ENCODE measurements at regions not wholly inside any gene's neighbourhood (a gene's known extent, or its start where the extent isn't known, plus 50 kb on each side); places are given as distances from the start of the nearest gene placed in this dataset.

- no peak for ATAC-seq
- TF ChIP-seq CTCF (IDR thresholded peaks at IDR 0.05) = no peak
- intact Hi-C loops (cut with DNase I) = no loop called here
Observed at GRCh38 chr12:131565267-131566015, 145.4 kb upstream of the SFSWAP start.

GRCh38 chr12:131568336-131568735 lies 142.6 kb upstream of the SFSWAP start:
- ATAC-seq = no peak
- Histone ChIP-seq H3K27me3 (peaks cover 3 to 87% of the 10 kb centered on the region in 2 donors), H3K4me3 (no peak overlapping the region), H3K4me1 (no peaks in the 10 kb centered on the region), H3K36me3 (no peaks in the 10 kb centered on the region), H3K9me3 (no peaks in the 10 kb centered on the region), H3K27ac (no peak overlapping the region)
- intact Hi-C loops (cut with DNase I) = no loop called here
- no peak for DNase-seq
- TF ChIP-seq CTCF (IDR thresholded peaks at IDR 0.05) = no peak

More at GRCh38 chr12:131565267-131566015, 145.4 kb upstream of the SFSWAP start:
- Histone ChIP-seq H3K36me3 (no peaks in the 10 kb centered on the region), H3K4me1 (no peaks in the 10 kb centered on the region), H3K4me3 (no peak overlapping the region), H3K27me3 (peaks cover 3 to 62% of the 10 kb centered on the region in 2 donors), H3K9me3 (no peaks in the 10 kb centered on the region), H3K27ac (no peak overlapping the region)
- DNase-seq = no peak

- Histone ChIP-seq H3K4me1 (no peaks in the 10 kb centered on the region), H3K27ac (no peak overlapping the region), H3K27me3 (peaks cover 2 to 96% of the 10 kb centered on the region in 2 donors), H3K4me3 (no peak overlapping the region), H3K9me3 (no peaks in the 10 kb centered on the region), H3K36me3 (no peaks in the 10 kb centered on the region)
- no peak for TF ChIP-seq CTCF (IDR thresholded peaks at IDR 0.05)
- no peak for ATAC-seq
- intact Hi-C loops (cut with DNase I) = no loop called here
- no peak for DNase-seq
Observed at GRCh38 chr12:131570596-131570995, 140.3 kb upstream of the SFSWAP start.

- TF ChIP-seq CTCF (IDR thresholded peaks at IDR 0.05) = no peak
- intact Hi-C loops (cut with DNase I) = no loop called here
Observed at GRCh38 chr12:131571827-131572226, 139.1 kb upstream of the SFSWAP start.

GRCh38 chr12:131572626-131573025 lies 138.3 kb upstream of the SFSWAP start:
- Histone ChIP-seq H3K9me3 (no peaks in the 10 kb centered on the region), H3K4me1 (no peaks in the 10 kb centered on the region), H3K27ac (no peak overlapping the region), H3K36me3 (no peaks in the 10 kb centered on the region), H3K4me3 (no peak overlapping the region), H3K27me3 (peaks cover 0 to 84% of the 10 kb centered on the region in 2 donors)
- ATAC-seq (no peak), DNase-seq (no peak)
- intact Hi-C loops (cut with DNase I) = no loop called here
- no peak for TF ChIP-seq CTCF (IDR thresholded peaks at IDR 0.05)

More at GRCh38 chr12:131571827-131572226, 139.1 kb upstream of the SFSWAP start:
- no peak overlapping the region for H3K27ac ChIP-seq
- no peak for ATAC-seq
- no peak for DNase-seq
- H3K27me3 ChIP-seq = peaks cover 0 to 87% of the 10 kb centered on the region in 2 donors
- H3K4me3 ChIP-seq = no peak overlapping the region
- no peaks in the 10 kb centered on the region for H3K9me3 ChIP-seq
- H3K4me1 ChIP-seq = no peaks in the 10 kb centered on the region
- no peaks in the 10 kb centered on the region for H3K36me3 ChIP-seq

Data from left lung (tissue), 4 donors.